GM19025 (cell line): ENCODE measurements at regions not wholly inside any gene's neighbourhood (a gene's known extent, or its start where the extent isn't known, plus 50 kb on each side); places are given as distances from the start of the nearest gene placed in this dataset.
A peak's percentile ranks its signal among the peaks of the same experiment; 100 is the strongest.
"Not testable (repeated sequence)": the region's sequence is repeated elsewhere in the genome, so short reads cannot be mapped to it uniquely, and the experiment has no call there.

Experiments
- ATAC-seq: cut with Tn5 transposase; IDR thresholded peaks from one replicate; pipeline ENCODE4 v1.9.1; 2021; ENCODE audit warnings: mild to moderate bottlenecking, low read depth, moderate library complexity; ENCODE audit not compliant: unreplicated experiment

DNA sequence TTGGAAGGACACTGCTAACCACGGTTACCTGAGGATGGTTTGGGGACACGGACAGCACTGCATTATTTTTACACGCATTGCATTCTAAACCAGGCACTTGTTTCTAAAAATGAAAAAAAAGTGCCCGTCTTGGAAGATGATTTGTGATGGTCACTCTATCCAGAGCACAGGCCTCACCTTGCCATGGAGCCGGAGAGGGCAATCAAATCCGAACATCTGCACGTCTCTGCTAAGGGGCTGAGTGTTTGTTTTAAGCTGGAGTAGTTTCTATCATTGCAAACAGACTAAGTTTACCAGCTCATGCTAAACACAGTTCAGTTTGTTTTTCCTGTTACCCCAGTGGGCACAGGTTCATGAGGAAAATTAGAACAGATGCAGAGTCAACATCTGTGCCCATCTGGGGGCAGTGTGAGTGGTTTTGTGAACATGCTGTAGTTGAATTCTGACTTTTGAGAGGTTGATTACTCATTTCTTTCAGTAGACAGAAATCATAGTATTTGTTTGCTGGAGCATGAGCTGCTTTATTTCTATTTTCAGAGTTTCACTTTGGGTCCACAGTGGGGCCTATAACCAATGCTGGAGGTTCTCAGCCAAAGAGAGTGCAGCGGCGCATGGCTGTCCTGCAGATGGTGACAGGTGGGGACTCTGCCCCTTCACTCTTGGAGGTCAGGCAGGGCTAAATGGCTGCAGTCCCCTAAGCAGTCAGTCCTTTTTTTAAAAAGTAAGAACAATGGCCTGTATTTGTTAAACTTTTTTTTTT lies 65.4 kb upstream of the ENPP6 start:
- ATAC-seq = peak; percentile 55

GRCh38 chr4:184282251-184282713 lies 64.6 kb upstream of the ENPP6 start:
- no peak for ATAC-seq

DNA sequence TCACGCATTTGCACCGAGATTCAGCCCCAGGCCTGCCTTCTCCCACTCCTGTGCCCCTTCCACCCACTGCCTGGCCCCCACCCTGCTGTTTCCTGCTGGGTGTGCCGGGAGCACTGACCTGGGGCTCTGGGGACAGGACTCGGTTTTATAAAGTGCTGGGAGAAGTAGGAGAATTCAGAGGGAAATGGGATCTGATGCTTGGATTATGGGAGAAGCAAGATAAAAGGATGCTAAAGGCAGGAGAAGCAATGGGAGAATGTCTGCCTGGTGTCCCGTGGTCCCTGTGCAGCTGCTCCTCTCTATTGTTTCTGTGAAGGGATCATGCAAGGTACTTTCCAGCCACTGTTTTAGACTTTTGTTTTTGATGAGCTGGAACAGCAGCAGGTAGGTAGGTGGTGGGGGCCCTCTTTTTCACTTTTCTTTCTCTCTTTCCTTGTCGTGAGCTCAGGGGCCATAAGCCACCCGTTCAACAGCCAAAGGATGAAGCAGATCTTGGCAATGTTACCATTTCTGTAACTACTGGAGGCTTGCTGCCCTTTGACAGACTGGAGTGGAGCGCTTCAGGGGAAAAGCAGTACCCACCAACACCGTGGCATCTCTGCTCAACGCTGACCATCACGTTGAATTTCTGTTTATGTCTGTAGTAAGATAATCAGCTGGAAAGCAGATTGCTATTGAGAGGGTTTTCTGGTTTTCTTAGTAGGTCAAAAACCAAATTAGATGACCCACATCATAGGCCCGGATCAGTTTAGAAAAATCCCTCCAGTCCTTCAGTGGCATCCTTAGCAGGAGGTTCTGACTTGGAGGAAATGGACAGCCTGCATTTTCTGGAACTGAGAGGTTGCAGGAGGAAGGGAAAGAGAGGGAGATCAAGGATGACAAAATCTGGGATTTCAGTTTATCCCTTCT lies 63.8 kb upstream of the ENPP6 start:
- peak; percentile 20 for ATAC-seq

DNA sequence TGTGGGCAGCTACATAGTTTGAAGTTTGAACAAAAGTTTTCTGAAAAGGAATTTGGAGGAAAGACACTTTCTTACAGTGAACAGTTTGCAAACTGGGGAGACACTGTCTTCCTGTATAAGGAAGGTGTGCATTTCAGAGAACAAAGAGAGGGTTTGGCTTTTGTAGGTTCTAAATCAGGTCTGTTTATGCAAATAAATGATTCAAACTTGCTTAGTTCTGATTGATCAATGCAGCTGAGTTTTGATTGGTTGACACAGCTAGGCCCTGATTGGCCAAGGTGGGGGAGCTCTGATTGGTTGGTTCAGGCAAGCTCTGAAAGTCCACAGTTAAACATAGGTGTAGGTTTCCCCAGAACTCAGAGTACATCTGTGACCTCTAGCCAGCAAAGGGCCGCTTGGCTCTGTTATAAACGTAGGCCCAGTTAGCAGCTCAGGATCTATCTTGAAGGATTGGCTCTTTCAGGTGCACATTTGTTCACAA lies 63.0 kb upstream of the ENPP6 start:
- ATAC-seq = peak; percentile 34

DNA sequence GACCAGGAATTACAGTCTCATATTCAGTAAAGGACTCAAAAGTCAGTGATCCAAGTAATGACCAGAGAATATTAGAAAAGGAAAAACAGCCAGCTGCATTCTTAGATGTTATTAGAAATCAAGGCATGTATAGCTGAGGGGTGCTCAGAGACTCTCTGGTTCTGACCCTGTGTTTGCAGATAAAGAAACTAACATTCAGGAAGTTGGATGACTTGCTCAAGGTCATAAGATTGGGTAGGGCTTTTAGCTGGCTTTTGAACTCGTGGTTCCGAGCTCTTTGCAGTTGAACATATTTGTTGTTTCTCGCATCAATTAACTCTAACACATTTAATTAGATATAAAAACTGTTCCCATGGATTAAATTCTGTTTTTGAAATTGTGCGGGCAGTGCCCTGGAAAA lies 62.5 kb upstream of the ENPP6 start:
- no peak for ATAC-seq

GRCh38 chr4:184279496-184280061 lies 61.9 kb upstream of the ENPP6 start:
- ATAC-seq = no peak

DNA sequence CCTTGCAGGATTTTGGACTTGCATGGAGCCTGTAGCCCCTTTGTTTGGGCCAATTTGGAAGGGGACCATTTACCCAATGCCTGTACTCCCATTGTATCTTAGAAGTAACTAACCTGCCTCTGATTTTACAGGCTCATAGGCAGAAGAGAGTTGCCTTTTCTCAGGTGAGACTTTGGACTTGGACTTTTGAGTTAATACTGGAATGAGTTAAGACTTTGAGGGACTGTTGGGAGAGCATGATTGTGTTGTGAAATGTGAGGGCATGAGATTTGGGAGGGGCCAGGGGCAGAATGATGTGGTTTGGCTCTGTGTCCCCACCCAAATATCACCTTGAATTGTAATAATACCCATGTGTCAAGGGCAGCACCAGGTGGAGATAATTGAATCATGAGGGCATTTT lies 60.1 kb upstream of the ENPP6 start:
- not testable (repeated sequence) for ATAC-seq

GRCh38 chr4:184277010-184277409 lies 59.3 kb upstream of the ENPP6 start:
- not testable (repeated sequence) for ATAC-seq

DNA sequence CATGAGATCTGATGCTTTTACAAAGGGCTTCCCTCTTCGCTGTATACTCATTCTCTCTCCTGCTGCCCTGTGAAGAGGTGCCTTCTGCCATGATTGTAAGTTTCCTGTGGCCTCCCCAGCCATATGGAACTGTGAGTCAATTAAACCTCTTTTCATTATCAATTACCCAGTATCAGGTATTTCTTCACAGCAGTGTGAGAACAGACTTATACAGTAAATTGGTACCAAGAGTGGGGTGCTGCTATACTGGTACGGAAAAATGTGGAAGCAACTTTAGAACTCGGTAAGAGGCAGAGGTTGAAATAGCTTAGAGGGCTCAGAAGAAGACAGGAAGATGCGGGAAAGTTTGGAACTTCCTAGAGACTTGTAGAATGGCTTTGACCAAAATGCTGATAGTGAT lies 58.7 kb upstream of the ENPP6 start:
- ATAC-seq = not testable (repeated sequence)

- ATAC-seq = no peak
Observed at GRCh38 chr4:184275766-184276165, 58.1 kb upstream of the ENPP6 start.

DNA sequence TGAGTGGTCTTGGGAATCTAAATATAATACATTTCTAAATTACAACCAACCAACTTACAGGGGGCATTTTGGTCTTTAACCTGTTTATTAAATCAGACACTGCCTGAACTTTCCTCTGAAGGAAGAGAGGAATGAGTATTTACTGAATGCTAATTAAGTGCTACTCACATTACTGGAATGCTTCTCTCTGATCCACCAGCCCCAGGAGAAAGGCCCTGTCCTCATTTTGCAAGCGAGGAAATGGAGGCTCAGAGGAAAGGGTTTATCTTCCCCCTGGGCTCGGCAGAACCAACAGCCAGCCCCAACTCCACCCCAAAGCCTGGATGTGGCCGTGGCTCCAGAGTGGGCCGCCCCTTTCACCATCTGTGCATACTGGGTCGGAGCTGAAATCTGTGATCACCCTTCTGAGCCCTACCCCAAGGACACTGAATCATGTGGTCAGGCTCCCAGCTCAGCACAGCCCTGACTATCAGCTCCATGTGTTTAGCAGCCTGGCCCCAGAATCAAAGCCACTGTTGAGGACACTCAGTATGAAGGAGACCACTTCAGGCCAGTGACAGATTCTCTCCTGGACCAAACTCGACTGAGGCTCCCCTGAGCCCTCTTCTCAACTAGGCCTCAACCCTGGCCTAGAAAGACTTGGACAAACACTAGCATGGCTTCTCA lies 56.7 kb upstream of the ENPP6 start:
- no peak for ATAC-seq

DNA sequence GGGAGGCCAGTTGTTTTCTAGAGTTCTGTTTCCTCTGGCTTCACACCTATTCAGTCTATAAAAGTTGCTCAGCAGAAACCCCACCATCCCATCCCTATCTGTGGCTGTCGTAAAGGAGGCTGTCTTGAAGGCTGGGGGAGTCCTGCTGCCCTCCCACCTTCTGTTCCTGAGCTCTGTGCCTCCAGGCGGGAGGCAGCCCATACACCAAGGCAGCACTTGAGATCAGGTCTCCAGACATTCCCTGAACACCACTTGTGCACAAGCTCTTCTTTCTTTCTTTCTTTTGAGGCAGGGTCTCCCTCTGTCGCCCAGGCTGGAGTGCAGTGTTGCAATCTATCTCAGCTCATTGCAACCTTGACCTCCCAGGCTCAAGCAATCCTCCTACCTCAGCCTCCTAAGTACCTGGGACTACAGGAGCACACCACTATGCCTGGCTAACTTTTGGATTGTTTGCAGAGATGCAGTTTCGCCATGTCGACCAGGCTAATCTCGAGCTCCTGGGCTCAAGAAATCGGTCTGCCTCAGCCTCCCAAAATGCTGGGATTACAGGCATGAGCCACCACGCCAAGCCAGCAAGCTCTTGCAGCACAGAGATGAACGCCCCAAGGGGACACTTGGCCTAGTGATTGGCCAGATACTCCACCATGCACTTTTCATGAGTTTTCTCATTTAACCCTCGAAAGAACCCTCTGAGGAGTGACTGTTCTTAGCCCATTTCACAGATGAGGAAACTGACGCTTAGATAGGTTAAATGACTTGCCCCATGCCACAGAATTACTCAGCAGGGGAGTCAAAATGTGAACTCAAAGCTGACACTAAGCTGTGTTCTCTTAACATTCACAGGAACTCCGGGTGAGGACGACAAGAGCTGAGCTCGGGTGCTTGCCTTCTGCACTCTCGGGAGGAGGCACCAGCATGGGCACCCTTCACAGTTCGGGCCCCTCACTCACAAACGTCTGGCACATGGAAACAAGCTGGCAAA lies 55.8 kb upstream of the ENPP6 start:
- peak; percentile 79 for ATAC-seq

DNA sequence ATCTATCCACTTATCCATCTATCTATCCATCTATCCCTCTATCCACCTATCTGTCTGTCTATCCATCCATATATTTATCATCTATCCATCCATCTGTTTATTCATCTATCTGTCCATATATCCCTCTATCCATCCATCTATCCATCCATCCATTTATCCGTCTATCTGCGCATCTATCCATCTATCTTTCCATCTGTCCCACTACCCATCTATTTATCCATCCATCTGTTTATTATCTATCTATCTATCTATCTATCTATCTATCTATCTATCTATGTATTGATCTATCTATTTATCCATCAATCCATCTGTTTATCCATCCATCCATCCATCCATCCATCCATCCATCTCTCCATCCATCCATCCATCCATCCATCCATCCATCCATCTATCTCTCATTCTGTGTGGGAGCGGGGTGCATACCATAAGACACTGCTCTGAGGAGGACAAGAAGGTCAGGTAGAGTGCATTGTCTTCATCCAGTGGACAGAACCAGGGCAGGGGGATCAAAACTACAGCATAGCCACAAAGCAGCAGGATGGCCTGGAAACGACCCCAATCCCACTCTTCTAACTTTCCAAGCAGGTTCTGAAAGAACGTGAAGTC lies 53.2 kb upstream of the ENPP6 start:
- ATAC-seq = no peak

- ATAC-seq = no peak
Observed at GRCh38 chr4:184269879-184270430, 52.3 kb upstream of the ENPP6 start.

- ATAC-seq = no peak
Observed at GRCh38 chr4:184268584-184269160, 51.0 kb upstream of the ENPP6 start.

DNA sequence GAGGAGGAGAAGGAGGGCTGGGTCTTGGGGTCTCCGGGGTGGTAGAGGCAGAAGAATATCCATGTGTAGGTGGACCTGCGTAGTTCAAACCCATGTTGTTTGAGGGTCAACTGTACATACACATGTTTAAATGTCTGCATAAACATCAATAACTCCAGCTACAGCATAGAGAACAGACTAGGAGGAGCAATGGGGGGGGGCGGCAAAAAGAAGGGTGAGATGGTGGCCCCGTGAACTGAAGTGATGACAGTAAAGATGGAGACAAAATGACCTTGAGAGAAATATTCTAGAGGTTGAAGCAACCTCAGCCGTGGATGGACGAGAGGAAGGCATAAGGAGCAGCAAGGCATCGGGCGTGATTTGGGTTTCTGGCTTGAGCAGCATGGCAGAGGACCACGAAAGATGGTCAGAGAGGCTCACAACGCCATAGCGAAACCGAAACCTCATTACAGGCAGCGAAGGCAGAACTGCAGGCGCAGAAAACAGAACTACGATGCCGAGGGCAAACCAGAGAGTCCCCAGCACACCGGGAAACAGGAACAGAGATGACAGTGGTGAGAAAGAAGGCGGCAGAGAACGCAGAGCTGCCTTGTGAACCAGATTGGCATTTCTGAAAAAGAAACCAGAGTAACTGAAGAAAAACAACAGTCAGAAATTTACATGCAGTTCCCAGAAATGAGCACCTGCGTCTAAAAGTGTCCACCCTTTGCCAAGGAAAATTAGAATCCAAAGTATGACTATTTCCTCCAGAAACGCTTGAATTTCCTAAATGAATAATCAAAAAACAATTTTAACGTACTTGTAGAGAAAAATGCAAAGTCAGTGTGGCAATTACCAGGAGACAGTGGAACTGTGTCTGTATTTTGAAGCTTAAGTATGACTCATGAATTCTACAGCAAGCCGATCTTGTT lies 50.3 kb upstream of the ENPP6 start:
- ATAC-seq = peak; percentile 71
